ENCODE measurements at regions not wholly inside any gene's neighbourhood (a gene's known extent, or its start where the extent isn't known, plus 50 kb on each side); places are given as distances from the start of the nearest gene placed in this dataset.

- TF ChIP-seq POLR2AphosphoS5 (IDR thresholded peaks at IDR 0.05; ENCODE audit: borderline replicate concordance, low read depth, low read length) (no peak), FOXP2 (optimal IDR thresholded peaks at IDR 0.05; ENCODE audit: control extremely low read depth, extremely low read length, insufficient read depth) (no peak), EZH2 (IDR thresholded peaks at IDR 0.05) (no peak)
- Histone ChIP-seq H3K4me3 (no peak overlapping the region), H3K9me3 (ENCODE audit: low read depth, low read length) (no peaks in the 10 kb centered on the region), H3K36me3 (ENCODE audit: insufficient read depth, low read length) (no peaks in the 10 kb centered on the region), H3K27ac (no peak overlapping the region), H3K9ac (ENCODE audit: insufficient read length) (no peak overlapping the region)
- no peak for DNase-seq (ENCODE audit: low read depth, low spot score)
These were observed 82.1 kb downstream of the PDGFA start for GRCh38 chr7:437329-438251.

- Histone ChIP-seq H3K9me3 (ENCODE audit: low read depth, low read length) (no peaks in the 10 kb centered on the region), H3K9ac (ENCODE audit: insufficient read length) (no peak overlapping the region), H3K4me3 (no peak overlapping the region), H3K27ac (no peak overlapping the region), H3K36me3 (ENCODE audit: insufficient read depth, low read length) (no peaks in the 10 kb centered on the region)
- DNase-seq (ENCODE audit: low read depth, low spot score): no peak
- no peak for TF ChIP-seq FOXP2 (optimal IDR thresholded peaks at IDR 0.05; ENCODE audit: control extremely low read depth, extremely low read length, insufficient read depth)
- no peak for TF ChIP-seq EZH2 (IDR thresholded peaks at IDR 0.05)
- no peak for TF ChIP-seq POLR2AphosphoS5 (IDR thresholded peaks at IDR 0.05; ENCODE audit: borderline replicate concordance, low read depth, low read length)
These were observed 81.3 kb downstream of the PDGFA start for GRCh38 chr7:438361-438760.

- H3K36me3 ChIP-seq (ENCODE audit: insufficient read depth, low read length): no peaks in the 10 kb centered on the region
- no peaks in the 10 kb centered on the region for H3K9me3 ChIP-seq (ENCODE audit: low read depth, low read length)
- no peak overlapping the region for H3K4me3 ChIP-seq
- TF ChIP-seq POLR2AphosphoS5 (IDR thresholded peaks at IDR 0.05; ENCODE audit: borderline replicate concordance, low read depth, low read length) (no peak), FOXP2 (optimal IDR thresholded peaks at IDR 0.05; ENCODE audit: control extremely low read depth, extremely low read length, insufficient read depth) (no peak), EZH2 (IDR thresholded peaks at IDR 0.05) (no peak)
- no peak overlapping the region for H3K9ac ChIP-seq (ENCODE audit: insufficient read length)
- no peak for DNase-seq (ENCODE audit: low read depth, low spot score)
- no peak overlapping the region for H3K27ac ChIP-seq
These were observed 80.7 kb downstream of the PDGFA start for GRCh38 chr7:438916-439315.

GRCh38 chr7:440059-440749 lies 79.4 kb downstream of the PDGFA start:
- Histone ChIP-seq H3K9me3 (ENCODE audit: low read depth, low read length) (no peaks in the 10 kb centered on the region), H3K4me3 (no peak overlapping the region), H3K27ac (no peak overlapping the region), H3K36me3 (ENCODE audit: insufficient read depth, low read length) (no peaks in the 10 kb centered on the region), H3K9ac (ENCODE audit: insufficient read length) (no peak overlapping the region)
- DNase-seq (ENCODE audit: low read depth, low spot score): no peak
- TF ChIP-seq POLR2AphosphoS5 (IDR thresholded peaks at IDR 0.05; ENCODE audit: borderline replicate concordance, low read depth, low read length) (no peak), EZH2 (IDR thresholded peaks at IDR 0.05) (no peak), FOXP2 (optimal IDR thresholded peaks at IDR 0.05; ENCODE audit: control extremely low read depth, extremely low read length, insufficient read depth) (no peak)

- no peak for DNase-seq (ENCODE audit: low read depth, low spot score)
- H3K4me3 ChIP-seq: no peak overlapping the region
- TF ChIP-seq POLR2AphosphoS5 (IDR thresholded peaks at IDR 0.05; ENCODE audit: borderline replicate concordance, low read depth, low read length) (no peak), FOXP2 (optimal IDR thresholded peaks at IDR 0.05; ENCODE audit: control extremely low read depth, extremely low read length, insufficient read depth) (no peak), EZH2 (IDR thresholded peaks at IDR 0.05) (no peak)
- H3K9ac ChIP-seq (ENCODE audit: insufficient read length): no peak overlapping the region
- no peaks in the 10 kb centered on the region for H3K9me3 ChIP-seq (ENCODE audit: low read depth, low read length)
- H3K36me3 ChIP-seq (ENCODE audit: insufficient read depth, low read length): no peaks in the 10 kb centered on the region
- no peak overlapping the region for H3K27ac ChIP-seq
These were observed 77.8 kb downstream of the PDGFA start for GRCh38 chr7:441684-442421.

- no peaks in the 10 kb centered on the region for H3K36me3 ChIP-seq (ENCODE audit: insufficient read depth, low read length)
- no peak overlapping the region for H3K4me3 ChIP-seq
- H3K27ac ChIP-seq: no peak overlapping the region
- no peak overlapping the region for H3K9ac ChIP-seq (ENCODE audit: insufficient read length)
- TF ChIP-seq EZH2 (IDR thresholded peaks at IDR 0.05) (no peak), POLR2AphosphoS5 (IDR thresholded peaks at IDR 0.05; ENCODE audit: borderline replicate concordance, low read depth, low read length) (no peak), FOXP2 (optimal IDR thresholded peaks at IDR 0.05; ENCODE audit: control extremely low read depth, extremely low read length, insufficient read depth) (no peak)
- DNase-seq (ENCODE audit: low read depth, low spot score): no peak
- no peaks in the 10 kb centered on the region for H3K9me3 ChIP-seq (ENCODE audit: low read depth, low read length)
These were observed 77.2 kb downstream of the PDGFA start for GRCh38 chr7:442457-442856.

- no peaks in the 10 kb centered on the region for H3K36me3 ChIP-seq (ENCODE audit: insufficient read depth, low read length)
- no peak for TF ChIP-seq FOXP2 (optimal IDR thresholded peaks at IDR 0.05; ENCODE audit: control extremely low read depth, extremely low read length, insufficient read depth)
- TF ChIP-seq POLR2AphosphoS5 (IDR thresholded peaks at IDR 0.05; ENCODE audit: borderline replicate concordance, low read depth, low read length): no peak
- TF ChIP-seq EZH2 (IDR thresholded peaks at IDR 0.05): no peak
- no peak overlapping the region for H3K9ac ChIP-seq (ENCODE audit: insufficient read length)
- H3K9me3 ChIP-seq (ENCODE audit: low read depth, low read length): no peaks in the 10 kb centered on the region
- H3K27ac ChIP-seq: no peak overlapping the region
- no peak for DNase-seq (ENCODE audit: low read depth, low spot score)
- H3K4me3 ChIP-seq: no peak overlapping the region
These were observed 76.3 kb downstream of the PDGFA start for GRCh38 chr7:443279-443833.

GRCh38 chr7:444606-445005 lies 75.0 kb downstream of the PDGFA start:
- DNase-seq (ENCODE audit: low read depth, low spot score): no peak
- H3K9me3 ChIP-seq (ENCODE audit: low read depth, low read length): no peaks in the 10 kb centered on the region
- no peak for TF ChIP-seq EZH2 (IDR thresholded peaks at IDR 0.05)
- H3K9ac ChIP-seq (ENCODE audit: insufficient read length): no peak overlapping the region
- H3K27ac ChIP-seq: no peak overlapping the region
- no peak overlapping the region for H3K4me3 ChIP-seq
- H3K36me3 ChIP-seq (ENCODE audit: insufficient read depth, low read length): no peaks in the 10 kb centered on the region

Data from SK-N-MC (cell line).